Mesenchymal stem cell (in vitro differentiated cells and primary cell): ENCODE measurements at regions not wholly inside any gene's neighbourhood (a gene's known extent, or its start where the extent isn't known, plus 50 kb on each side); places are given as distances from the start of the nearest gene placed in this dataset.

Source experiments
- DNase-seq: peaks from one replicate; pipeline ENCODE4 v3.0.0-alpha.2; 2013
- H2AFZ ChIP-seq: one replicate; pipeline ENCODE4 v1.6.1; 2013; ENCODE audit warnings: low read depth, mild to moderate bottlenecking, control low read depth, inconsistent platforms, low read length, moderate library complexity
- H2AK5ac ChIP-seq: 2 replicates; pipeline ENCODE4 v1.6.1; 2013; ENCODE audit warnings: low read length, moderate library complexity, mild to moderate bottlenecking, inconsistent platforms; ENCODE audit not compliant: severe bottlenecking
- H2BK120ac ChIP-seq: one replicate; pipeline ENCODE4 v1.6.1; 2013; ENCODE audit warnings: low read depth, mild to moderate bottlenecking, inconsistent platforms, low read length, moderate library complexity
- H2BK12ac ChIP-seq, 2 experiments: one replicate each; pipeline ENCODE4 v1.6.1; 2013; ENCODE audit warnings: inconsistent platforms in 2 of 2, low read length in 2 of 2, mild to moderate bottlenecking in 2 of 2, moderate library complexity in 2 of 2, control low read depth in 1 of 2
- H2BK15ac ChIP-seq: one replicate; pipeline ENCODE4 v1.6.1; 2013; ENCODE audit warnings: mild to moderate bottlenecking, low read depth, inconsistent platforms; ENCODE audit not compliant: poor library complexity, severe bottlenecking
- H2BK5ac ChIP-seq: 2 replicates; pipeline ENCODE4 v1.6.1; 2013; ENCODE audit warnings: low read depth, mild to moderate bottlenecking, low read length, control low read depth, inconsistent platforms; ENCODE audit not compliant: poor library complexity, severe bottlenecking
- H3K14ac ChIP-seq, 2 experiments: one replicate each; pipeline ENCODE4 v1.6.1; 2013; ENCODE audit warnings: inconsistent platforms in 2 of 2, low read length in 2 of 2, control low read depth in 1 of 2, mild to moderate bottlenecking in 1 of 2, moderate library complexity in 1 of 2
- H3K18ac ChIP-seq, 2 experiments: one replicate each; pipeline ENCODE4 v1.6.1; 2013; ENCODE audit warnings: inconsistent platforms in 2 of 2, low read length in 2 of 2, control low read depth in 1 of 2, low read depth in 1 of 2, mild to moderate bottlenecking in 1 of 2
- H3K23ac ChIP-seq, 2 experiments: one replicate each; pipeline ENCODE4 v1.6.1; 2013; ENCODE audit warnings: inconsistent platforms in 2 of 2, low read length in 2 of 2, mild to moderate bottlenecking in 2 of 2, moderate library complexity in 2 of 2, control low read depth in 1 of 2
- H3K27ac ChIP-seq: 2 replicates; pipeline ENCODE4 v1.5.1; 2013; ENCODE audit warnings: mild to moderate bottlenecking, moderate library complexity, low read length, control low read depth, inconsistent platforms; ENCODE audit not compliant: poor library complexity, severe bottlenecking
- H3K27me3 ChIP-seq, 2 experiments: 2 replicates each; pipeline versions ENCODE4 v1.6.1 to v1.7.0; 2013; ENCODE audit warnings: low read length in 2 of 2, mild to moderate bottlenecking in 2 of 2, moderate library complexity in 2 of 2, control low read depth in 1 of 2, inconsistent platforms in 1 of 2; ENCODE audit not compliant: control insufficient read depth in 1 of 2, insufficient read depth in 1 of 2
- H3K36me3 ChIP-seq, 2 experiments: 2 replicates each; pipeline versions ENCODE4 v1.6.1 to v1.7.0; 2013; ENCODE audit warnings: low read length in 2 of 2, control low read depth in 1 of 2, inconsistent platforms in 1 of 2, low read depth in 1 of 2, mild to moderate bottlenecking in 1 of 2; ENCODE audit not compliant: insufficient read depth in 2 of 2, control insufficient read depth in 1 of 2
- H3K4ac ChIP-seq, 2 experiments: one replicate each; pipeline ENCODE4 v1.6.1; 2013; ENCODE audit warnings: inconsistent platforms in 2 of 2, low read length in 2 of 2, mild to moderate bottlenecking in 2 of 2, moderate library complexity in 2 of 2, control low read depth in 1 of 2, low read depth in 1 of 2
- H3K4me1 ChIP-seq: 2 replicates; pipeline ENCODE4 v1.6.1; 2013; ENCODE audit warnings: low read depth, low read length, control low read depth; ENCODE audit not compliant: control insufficient read depth, insufficient read depth
- H3K4me2 ChIP-seq: 2 replicates; pipeline ENCODE4 v1.6.1; 2013; ENCODE audit warnings: low read length, mild to moderate bottlenecking, inconsistent platforms; ENCODE audit not compliant: poor library complexity, severe bottlenecking
- H3K4me3 ChIP-seq, 2 experiments: 2 replicates each; pipeline versions ENCODE4 v1.5.1 to v1.7.0; 2013; ENCODE audit warnings: low read length in 2 of 2, mild to moderate bottlenecking in 2 of 2, control low read depth in 1 of 2, low read depth in 1 of 2; ENCODE audit not compliant: insufficient read depth in 1 of 2
- H3K79me1 ChIP-seq: replicated peaks from 2 replicates; pipeline ENCODE4 v1.6.1; 2013; ENCODE audit warnings: mild to moderate bottlenecking, control low read depth, low read length, inconsistent platforms; ENCODE audit not compliant: poor library complexity, severe bottlenecking
- H3K9ac ChIP-seq: 2 replicates; pipeline ENCODE4 v1.7.0; 2013; ENCODE audit warnings: mild to moderate bottlenecking, low read length, moderate library complexity
- H3K9me3 ChIP-seq: 2 replicates; pipeline ENCODE4 v1.7.0; 2013; ENCODE audit warnings: mild to moderate bottlenecking, low read length; ENCODE audit not compliant: control insufficient read depth
- H4K8ac ChIP-seq: one replicate; pipeline ENCODE4 v1.6.1; 2013; ENCODE audit warnings: inconsistent platforms, mild to moderate bottlenecking, low read length, moderate library complexity
- H4K91ac ChIP-seq: one replicate; pipeline ENCODE4 v1.6.1; 2013; ENCODE audit warnings: mild to moderate bottlenecking, low read length, inconsistent platforms
- WGBS: methylation state at CpG from one replicate; pipeline ENCODE4 v1.1.7; 2013; ENCODE audit warnings: mixed read lengths; 5-methylcytosine and 5-hydroxymethylcytosine counted together

DNA sequence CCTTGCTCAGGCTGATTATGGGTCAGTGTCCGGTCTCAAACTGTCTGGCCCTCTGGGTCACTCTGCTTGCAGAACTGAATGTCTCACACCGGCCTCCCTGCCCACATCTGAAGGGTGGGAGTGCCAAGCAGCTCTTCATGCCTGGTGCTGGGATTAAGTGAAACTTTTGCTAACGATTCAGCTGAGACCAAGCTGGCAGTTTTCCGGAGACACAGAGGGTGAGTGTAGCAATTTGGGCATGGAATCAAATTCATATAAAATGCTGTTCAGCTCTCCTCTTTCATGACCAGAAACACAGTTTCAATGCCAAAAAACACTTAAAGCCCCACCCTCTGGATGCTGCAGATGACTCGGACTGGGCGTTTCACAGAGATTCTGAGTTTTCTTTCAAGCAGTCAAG is 207.5 kb downstream of the NXNL2 start:
- no peak overlapping the region for H3K27ac ChIP-seq
- WGBS, result 70% methylated on average over 6 of the region's 6 CpGs
- no peak overlapping the region for H3K4me2 ChIP-seq
- peak overlapping the region; percentile 56 to 96 for H3K18ac ChIP-seq
- H3K4me1 ChIP-seq, result peaks cover 10% of the 10 kb centered on the region
- no peak for DNase-seq
- H3K14ac ChIP-seq, result peak overlapping the region in 1 of 2 experiments; percentile 78
- no peak overlapping the region for H2AFZ ChIP-seq
- no peak overlapping the region for H3K23ac ChIP-seq
- peak overlapping the region; percentile 56 for H2BK120ac ChIP-seq
- H3K9ac ChIP-seq, result peak overlapping the region; percentile 75
- H3K4me3 ChIP-seq, result no peak overlapping the region
- no peaks in the 10 kb centered on the region for H3K79me1 ChIP-seq
- H3K27me3 ChIP-seq, result no peaks in the 10 kb centered on the region
- no peak overlapping the region for H2AK5ac ChIP-seq
- peak overlapping the region; percentile 16 for H4K8ac ChIP-seq
- peak overlapping the region; percentile 29 to 81 for H3K4ac ChIP-seq
- peak overlapping the region; percentile 36 for H4K91ac ChIP-seq
- H2BK15ac ChIP-seq, result no peak overlapping the region
- H3K36me3 ChIP-seq, result no peaks in the 10 kb centered on the region
- peak overlapping the region; percentile 29 to 100 for H2BK12ac ChIP-seq
- no peaks in the 10 kb centered on the region for H3K9me3 ChIP-seq
- H2BK5ac ChIP-seq, result no peak overlapping the region

DNA sequence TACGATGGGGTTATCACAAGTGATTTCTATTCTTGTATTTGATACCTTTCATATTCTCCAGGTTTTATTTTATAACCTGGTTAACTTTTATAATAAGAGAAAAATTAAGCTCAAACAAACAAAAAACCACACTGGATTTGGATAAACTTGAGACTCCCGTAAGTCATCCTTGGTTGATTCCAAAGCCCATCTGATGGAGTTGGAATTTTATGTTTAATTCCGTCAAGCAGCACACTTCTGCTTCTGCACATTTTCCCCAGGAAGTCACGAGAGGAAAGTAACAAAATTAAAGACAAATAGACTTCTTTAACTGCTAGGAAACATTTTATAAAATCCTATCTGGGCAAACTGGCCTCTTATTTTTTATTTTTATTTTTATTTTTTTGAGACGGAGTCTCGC is 207.9 kb downstream of the NXNL2 start:
- H3K27me3 ChIP-seq, result no peaks in the 10 kb centered on the region
- no peak overlapping the region for H2BK12ac ChIP-seq
- no peak overlapping the region for H2AK5ac ChIP-seq
- no peaks in the 10 kb centered on the region for H3K79me1 ChIP-seq
- 84% methylated on average over 3 of the region's 6 CpGs for WGBS
- H3K4me1 ChIP-seq, result peaks cover 12% of the 10 kb centered on the region
- H3K4me2 ChIP-seq, result no peak overlapping the region
- H3K27ac ChIP-seq, result no peak overlapping the region
- H2AFZ ChIP-seq, result no peak overlapping the region
- H3K18ac ChIP-seq, result no peak overlapping the region
- no peak overlapping the region for H3K14ac ChIP-seq
- H2BK120ac ChIP-seq, result no peak overlapping the region
- H3K4ac ChIP-seq, result no peak overlapping the region
- H3K9ac ChIP-seq, result peak overlapping the region; percentile 75
- no peak overlapping the region for H3K23ac ChIP-seq
- H4K8ac ChIP-seq, result no peak overlapping the region
- H3K9me3 ChIP-seq, result no peaks in the 10 kb centered on the region
- H4K91ac ChIP-seq, result no peak overlapping the region
- no peak overlapping the region for H2BK15ac ChIP-seq
- DNase-seq, result no peak
- H2BK5ac ChIP-seq, result no peak overlapping the region
- no peak overlapping the region for H3K4me3 ChIP-seq
- H3K36me3 ChIP-seq, result no peaks in the 10 kb centered on the region

DNA sequence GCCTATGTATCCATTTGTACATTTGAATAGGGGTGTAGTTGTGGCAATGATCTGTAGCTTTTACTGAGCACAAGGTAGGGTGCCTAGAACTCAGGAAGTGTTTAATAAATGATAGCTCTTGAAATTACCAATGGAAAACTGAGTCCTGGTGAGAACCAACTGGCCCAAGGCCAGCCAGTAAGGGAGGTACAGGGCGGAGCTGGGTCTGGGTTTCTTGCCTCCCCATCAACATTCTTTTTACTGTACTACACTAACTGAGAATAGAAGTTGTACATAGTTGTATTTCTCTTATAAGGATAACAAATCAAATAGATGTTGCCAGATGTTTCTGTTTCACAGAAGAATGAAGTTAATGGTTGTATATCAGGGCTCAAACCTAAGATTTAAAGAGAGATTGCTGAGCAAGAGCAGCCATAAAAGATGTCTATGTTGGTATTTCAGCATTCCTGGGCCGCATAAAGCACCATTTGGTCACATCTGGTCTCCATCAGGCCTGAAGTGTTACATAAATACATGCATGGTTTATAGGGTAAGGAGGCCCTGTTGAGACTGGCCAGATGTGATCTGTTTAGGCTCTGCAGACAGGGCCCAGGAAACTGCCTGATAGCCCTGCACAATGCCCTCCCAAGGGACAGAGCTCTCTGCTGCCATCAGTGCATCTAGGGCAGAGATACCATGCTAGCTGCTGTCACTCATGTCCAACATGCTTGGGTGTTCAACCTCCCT is 210.5 kb downstream of the NXNL2 start:
- Histone ChIP-seq H2BK15ac (no peak overlapping the region), H2BK120ac (peak overlapping the region; percentile 98), H3K9me3 (no peaks in the 10 kb centered on the region), H3K9ac (no peak overlapping the region), H3K36me3 (no peaks in the 10 kb centered on the region), H3K23ac (no peak overlapping the region), H3K4me2 (no peak overlapping the region), H2AK5ac (peak overlapping the region; percentile 33), H2BK5ac (no peak overlapping the region), H4K8ac (no peak overlapping the region), H3K18ac (peak overlapping the region; percentile 61 to 88), H3K4ac (peak overlapping the region; percentile 83 to 92), H3K27ac (no peak overlapping the region), H3K27me3 (no peaks in the 10 kb centered on the region), H3K14ac (no peak overlapping the region), H3K4me1 (peaks cover 15% of the 10 kb centered on the region), H2BK12ac (peak overlapping the region; percentile 55 to 96), H3K4me3 (no peak overlapping the region), H2AFZ (no peak overlapping the region), H3K79me1 (no peaks in the 10 kb centered on the region), H4K91ac (no peak overlapping the region)
- peak; percentile 97 for DNase-seq
- 11% methylated on average over 1 of the region's 2 CpGs for WGBS

DNA sequence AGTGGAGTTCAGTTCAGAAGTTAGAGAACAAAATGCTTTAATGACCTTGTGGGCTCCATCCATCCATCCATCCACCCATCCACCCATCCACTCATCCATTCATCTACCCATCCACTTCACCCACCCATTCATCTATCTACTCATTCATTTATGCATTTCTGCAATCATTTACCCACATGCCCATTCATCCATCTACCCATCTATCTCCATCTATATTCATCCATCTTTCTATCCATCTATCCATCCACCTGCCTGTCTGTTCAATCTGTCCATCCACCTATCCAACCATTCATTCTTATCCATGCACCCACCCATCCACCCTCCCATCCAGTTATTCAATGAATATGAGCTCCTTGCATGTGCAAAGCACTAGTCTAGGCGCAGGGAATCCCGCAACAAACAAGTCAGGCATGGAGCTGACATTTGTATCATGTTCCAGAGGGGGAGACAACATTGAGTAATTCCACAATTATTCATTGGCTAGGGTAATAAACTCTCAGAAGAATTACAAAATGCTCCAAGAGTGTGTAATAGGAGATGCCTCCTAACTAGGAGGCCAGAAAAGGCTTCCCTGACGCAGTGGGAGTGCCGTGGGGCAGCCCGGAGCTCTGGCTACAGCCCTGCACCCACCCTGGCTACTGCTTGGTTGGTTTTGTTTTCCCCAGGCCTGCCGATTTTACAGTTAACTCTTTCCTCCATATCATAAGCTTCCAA is 211.2 kb downstream of the NXNL2 start:
- 18% methylated on average over 5 of the region's 6 CpGs for WGBS
- peak overlapping the region; percentile 79 for H4K8ac ChIP-seq
- peak overlapping the region; percentile 79 for H3K9ac ChIP-seq
- DNase-seq, result peak; percentile 95
- no peaks in the 10 kb centered on the region for H3K79me1 ChIP-seq
- H3K27me3 ChIP-seq, result no peaks in the 10 kb centered on the region
- H3K4me2 ChIP-seq, result peak overlapping the region; percentile 8
- H3K4ac ChIP-seq, result peak overlapping the region; percentile 62 to 76
- H3K23ac ChIP-seq, result peak overlapping the region in 1 of 2 experiments; percentile 20
- no peaks in the 10 kb centered on the region for H3K36me3 ChIP-seq
- H4K91ac ChIP-seq, result peak overlapping the region; percentile 97
- H2BK5ac ChIP-seq, result no peak overlapping the region
- H2AK5ac ChIP-seq, result peak overlapping the region; percentile 33
- H3K9me3 ChIP-seq, result peaks cover 2% of the 10 kb centered on the region
- peaks cover 15% of the 10 kb centered on the region for H3K4me1 ChIP-seq
- peak overlapping the region; percentile 94 for H3K27ac ChIP-seq
- no peak overlapping the region for H2BK15ac ChIP-seq
- peak overlapping the region; percentile 98 for H2BK120ac ChIP-seq
- no peak overlapping the region for H3K4me3 ChIP-seq
- no peak overlapping the region for H2AFZ ChIP-seq
- H3K18ac ChIP-seq, result peak overlapping the region; percentile 88 to 90
- no peak overlapping the region for H3K14ac ChIP-seq
- H2BK12ac ChIP-seq, result peak overlapping the region; percentile 23 to 96
